Parathyroid adenoma (tissue), 2 donors: ENCODE measurements at regions not wholly inside any gene's neighbourhood (a gene's known extent, or its start where the extent isn't known, plus 50 kb on each side); places are given as distances from the start of the nearest gene placed in this dataset.

Experiments used
- H2AFZ ChIP-seq: fragments of 300-600 bp; sonication (generic); one replicate; pipeline ENCODE4 v1.7.0; 2017; ENCODE audit warnings: antibody characterized with exemption, mild to moderate bottlenecking
- H3K27ac ChIP-seq: fragments of 300-600 bp; sonication (generic); one replicate; pipeline ENCODE4 v1.7.0; 2017
- H3K27me3 ChIP-seq: fragments of 300-600 bp; sonication (generic); one replicate; pipeline ENCODE4 v1.7.0; 2017; ENCODE audit warnings: low read length; ENCODE audit not compliant: control insufficient read depth, insufficient read depth
- H3K36me3 ChIP-seq: fragments of 300-600 bp; sonication (generic); one replicate; pipeline ENCODE4 v1.7.0; 2017; ENCODE audit warnings: low read length; ENCODE audit not compliant: control insufficient read depth, insufficient read depth
- H3K4me1 ChIP-seq: fragments of 300-600 bp; sonication (generic); one replicate; pipeline ENCODE4 v1.7.0; 2017; ENCODE audit warnings: control low read depth
- H3K4me2 ChIP-seq: fragments of 300-600 bp; sonication (generic); one replicate; pipeline ENCODE4 v1.7.0; 2017; ENCODE audit warnings: low read length
- H3K4me3 ChIP-seq: fragments of 300-600 bp; sonication (generic); one replicate; pipeline ENCODE4 v1.7.0; 2017; ENCODE audit warnings: low read depth, low read length
- H3K79me2 ChIP-seq: fragments of 300-600 bp; sonication (generic); one replicate; pipeline ENCODE4 v1.7.0; 2017; ENCODE audit warnings: control low read depth
- H3K9ac ChIP-seq: fragments of 300-600 bp; sonication (generic); one replicate; pipeline ENCODE4 v1.7.0; 2017; ENCODE audit warnings: mild to moderate bottlenecking
- H3K9me3 ChIP-seq: fragments of 300-600 bp; sonication (generic); one replicate; pipeline ENCODE4 v1.7.0; 2017; ENCODE audit warnings: low read length; ENCODE audit not compliant: control insufficient read depth
- TF ChIP-seq, protein P1 (sequence below): fragments of 300-600 bp; sonication (generic); IDR thresholded peaks from one replicate; pipeline ENCODE4 v1.7.0; 2017; ENCODE audit warnings: antibody characterized with exemption, mild to moderate bottlenecking
- donor health status: primary hyperparathyroidism.

DNA sequence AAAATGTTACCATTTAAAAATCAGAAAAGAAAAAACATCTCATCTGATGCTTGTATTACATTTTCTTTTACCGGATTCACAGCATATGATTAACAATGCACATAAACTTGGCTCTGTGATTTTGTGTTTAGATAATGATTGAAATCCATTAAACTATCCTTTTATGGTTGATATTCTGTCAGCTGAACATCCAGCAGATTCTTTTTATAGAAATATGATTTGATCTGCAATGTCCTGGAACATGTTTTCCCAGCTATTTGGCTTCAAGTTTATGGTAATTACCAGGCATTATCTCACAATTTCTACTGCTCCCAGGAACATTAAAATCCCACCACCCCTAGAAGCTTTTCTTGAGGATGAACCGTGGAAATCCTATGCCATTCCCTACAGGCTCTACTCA, 205.7 kb upstream of the TET2 start:
- Histone ChIP-seq H3K79me2 (no peaks in the 10 kb centered on the region), H3K27ac (no peak overlapping the region), H3K27me3 (no peaks in the 10 kb centered on the region), H3K36me3 (no peaks in the 10 kb centered on the region), H3K4me1 (no peaks in the 10 kb centered on the region), H3K9ac (no peak overlapping the region), H3K4me2 (no peak overlapping the region), H2AFZ (no peak overlapping the region), H3K4me3 (no peak overlapping the region), H3K9me3 (no peaks in the 10 kb centered on the region)
- TF ChIP-seq, protein P1, sequence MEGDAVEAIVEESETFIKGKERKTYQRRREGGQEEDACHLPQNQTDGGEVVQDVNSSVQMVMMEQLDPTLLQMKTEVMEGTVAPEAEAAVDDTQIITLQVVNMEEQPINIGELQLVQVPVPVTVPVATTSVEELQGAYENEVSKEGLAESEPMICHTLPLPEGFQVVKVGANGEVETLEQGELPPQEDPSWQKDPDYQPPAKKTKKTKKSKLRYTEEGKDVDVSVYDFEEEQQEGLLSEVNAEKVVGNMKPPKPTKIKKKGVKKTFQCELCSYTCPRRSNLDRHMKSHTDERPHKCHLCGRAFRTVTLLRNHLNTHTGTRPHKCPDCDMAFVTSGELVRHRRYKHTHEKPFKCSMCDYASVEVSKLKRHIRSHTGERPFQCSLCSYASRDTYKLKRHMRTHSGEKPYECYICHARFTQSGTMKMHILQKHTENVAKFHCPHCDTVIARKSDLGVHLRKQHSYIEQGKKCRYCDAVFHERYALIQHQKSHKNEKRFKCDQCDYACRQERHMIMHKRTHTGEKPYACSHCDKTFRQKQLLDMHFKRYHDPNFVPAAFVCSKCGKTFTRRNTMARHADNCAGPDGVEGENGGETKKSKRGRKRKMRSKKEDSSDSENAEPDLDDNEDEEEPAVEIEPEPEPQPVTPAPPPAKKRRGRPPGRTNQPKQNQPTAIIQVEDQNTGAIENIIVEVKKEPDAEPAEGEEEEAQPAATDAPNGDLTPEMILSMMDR = no peak

DNA sequence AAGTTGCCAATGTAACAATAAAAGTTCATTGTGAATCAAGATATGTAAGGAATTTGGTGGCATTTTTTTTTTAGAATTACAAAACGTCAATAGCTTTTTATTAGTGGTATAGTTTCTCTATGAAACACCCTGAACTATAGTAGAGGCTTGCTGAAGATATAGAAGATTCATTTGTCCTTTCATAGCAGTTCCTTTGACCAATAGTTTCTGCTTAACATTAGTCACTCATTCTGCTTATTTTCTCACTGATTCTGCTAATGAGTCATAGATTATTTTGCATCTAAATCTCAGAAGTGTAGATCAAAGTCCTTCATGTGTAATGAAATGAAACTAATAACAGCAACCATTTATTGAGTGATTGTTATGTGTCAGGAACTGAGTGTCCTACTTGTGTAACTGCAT, 205.0 kb upstream of the TET2 start:
- Histone ChIP-seq H3K4me2 (no peak overlapping the region), H3K36me3 (no peaks in the 10 kb centered on the region), H3K79me2 (no peaks in the 10 kb centered on the region), H3K9ac (no peak overlapping the region), H3K27me3 (no peaks in the 10 kb centered on the region), H3K9me3 (no peaks in the 10 kb centered on the region), H2AFZ (no peak overlapping the region), H3K4me1 (no peaks in the 10 kb centered on the region), H3K27ac (no peak overlapping the region), H3K4me3 (no peak overlapping the region)
- TF ChIP-seq, protein P1 = no peak

DNA sequence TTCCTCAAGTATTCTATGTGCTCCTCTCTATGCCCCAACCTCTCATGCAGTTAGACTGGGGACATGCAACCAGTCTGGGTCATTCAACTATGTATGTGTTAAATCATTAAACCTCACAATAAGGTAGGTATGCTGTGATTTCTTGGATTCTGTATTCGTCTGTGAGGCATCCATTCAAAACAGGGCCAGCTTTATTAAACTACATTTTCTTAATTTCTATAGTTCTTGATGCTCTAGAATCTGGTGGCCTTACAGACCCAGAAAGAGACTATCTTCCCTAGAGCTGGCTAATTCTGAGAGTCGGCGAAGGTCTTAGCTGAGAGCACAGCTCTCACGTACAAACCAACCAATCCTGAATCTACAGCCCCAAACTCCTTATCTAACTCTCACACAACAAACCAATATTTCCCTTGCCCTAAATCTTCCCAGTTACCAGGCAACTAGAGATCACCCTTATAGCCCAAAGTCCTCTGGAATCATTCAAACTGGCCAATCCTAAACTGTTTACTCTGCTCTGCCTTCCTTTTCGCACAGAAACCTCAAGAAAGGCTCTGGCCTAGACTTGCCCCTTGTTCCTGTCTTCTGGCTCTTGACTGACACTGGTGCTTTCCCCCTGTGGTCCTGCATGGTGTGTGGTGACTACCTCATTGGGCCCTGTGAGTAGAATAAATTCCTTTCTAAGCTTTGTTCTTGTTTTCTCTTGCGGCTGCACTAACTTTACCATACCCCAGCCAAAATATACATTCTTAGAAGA, 203.5 kb upstream of the TET2 start:
- Histone ChIP-seq H2AFZ (no peak overlapping the region), H3K4me2 (no peak overlapping the region), H3K9me3 (no peaks in the 10 kb centered on the region), H3K4me1 (no peaks in the 10 kb centered on the region), H3K79me2 (no peaks in the 10 kb centered on the region), H3K27me3 (no peaks in the 10 kb centered on the region), H3K9ac (no peak overlapping the region), H3K36me3 (no peaks in the 10 kb centered on the region), H3K27ac (no peak overlapping the region), H3K4me3 (no peak overlapping the region)
- TF ChIP-seq, protein P1 = no peak

DNA sequence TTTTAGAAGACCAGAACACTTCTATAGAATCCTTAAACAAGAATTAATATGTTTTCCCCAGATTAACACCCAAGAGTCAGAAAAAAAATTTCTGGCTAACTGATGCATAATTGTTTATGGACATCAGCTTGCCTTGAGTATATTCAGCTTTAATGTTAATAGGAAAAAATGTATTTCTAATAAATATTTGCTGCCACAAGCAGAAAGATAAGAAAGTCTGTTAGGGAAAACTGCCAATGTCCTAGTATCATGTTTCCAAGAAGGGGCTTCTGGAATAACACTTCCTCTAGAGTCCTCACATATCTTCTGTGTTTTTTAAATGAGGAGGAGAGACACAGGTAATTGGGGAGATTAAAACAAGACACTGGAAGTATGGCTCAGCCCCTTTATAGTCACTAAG, 202.1 kb upstream of the TET2 start:
- Histone ChIP-seq H3K9me3 (no peaks in the 10 kb centered on the region), H3K27me3 (no peaks in the 10 kb centered on the region), H3K4me2 (no peak overlapping the region), H3K36me3 (no peaks in the 10 kb centered on the region), H3K9ac (no peak overlapping the region), H2AFZ (no peak overlapping the region), H3K79me2 (no peaks in the 10 kb centered on the region), H3K4me3 (no peak overlapping the region), H3K27ac (no peak overlapping the region), H3K4me1 (no peaks in the 10 kb centered on the region)
- TF ChIP-seq, protein P1 = no peak
